Activated B cell treated with CpG ODN at 0.5 μM for 24 hours (primary cell): ENCODE measurements at regions not wholly inside any gene's neighbourhood (a gene's known extent, or its start where the extent isn't known, plus 50 kb on each side); places are given as distances from the start of the nearest gene placed in this dataset.

Experiments used
- ATAC-seq: fragments of 200-7000 bp; cut with Tn5 transposase; one replicate; pipeline ENCODE4 v1.10.0; 2021; ENCODE audit warnings: low read depth, mild to moderate bottlenecking, moderate library complexity
- CTCF ChIA-PET: fragments of 350-600 bp; sonication (Branson Sonifier 250); formaldehyde crosslinking; loops from one replicate; lab custom pipeline; 2021; ENCODE audit warnings: antibody characterized with exemption; lab: Charles Lee
- POLR2A ChIA-PET: fragments of 350-600 bp; sonication (Branson Sonifier 250); formaldehyde crosslinking; loops from one replicate; lab custom pipeline; 2021; ENCODE audit warnings: antibody characterized with exemption; lab: Charles Lee
- DNase-seq: peaks from one replicate; pipeline ENCODE4 v3.0.0; 2022
- H3K27ac Mint-ChIP-seq: one replicate; pipeline ENCODE4 v1.8.0; 2020; ENCODE audit warnings: mixed read lengths
- H3K27me3 Mint-ChIP-seq: one replicate; pipeline ENCODE4 v1.8.0; 2021; ENCODE audit warnings: mixed read lengths
- H3K36me3 Mint-ChIP-seq: one replicate; pipeline ENCODE4 v1.8.0; 2021; ENCODE audit warnings: low read depth, mixed read lengths
- H3K4me1 Mint-ChIP-seq: one replicate; pipeline ENCODE4 v1.8.0; 2021; ENCODE audit warnings: mixed read lengths
- H3K4me3 Mint-ChIP-seq: one replicate; pipeline ENCODE4 v1.8.0; 2020; ENCODE audit warnings: mild to moderate bottlenecking, mixed read lengths
- H3K9me3 Mint-ChIP-seq: one replicate; pipeline ENCODE4 v1.8.0; 2020; ENCODE audit warnings: mixed read lengths
- intact Hi-C: fragments of 100-400 bp; cut with micrococcal nuclease; formaldehyde crosslinking; loops from one replicate; pipeline ENCODE4 v1.15.1; 2024
- TF ChIP-seq, protein P1 (sequence below): fragments of 200-600 bp; IDR thresholded peaks from one replicate; pipeline ENCODE4 v1.8.0; 2022; ENCODE audit warnings: antibody characterized with exemption, mild to moderate bottlenecking

DNA sequence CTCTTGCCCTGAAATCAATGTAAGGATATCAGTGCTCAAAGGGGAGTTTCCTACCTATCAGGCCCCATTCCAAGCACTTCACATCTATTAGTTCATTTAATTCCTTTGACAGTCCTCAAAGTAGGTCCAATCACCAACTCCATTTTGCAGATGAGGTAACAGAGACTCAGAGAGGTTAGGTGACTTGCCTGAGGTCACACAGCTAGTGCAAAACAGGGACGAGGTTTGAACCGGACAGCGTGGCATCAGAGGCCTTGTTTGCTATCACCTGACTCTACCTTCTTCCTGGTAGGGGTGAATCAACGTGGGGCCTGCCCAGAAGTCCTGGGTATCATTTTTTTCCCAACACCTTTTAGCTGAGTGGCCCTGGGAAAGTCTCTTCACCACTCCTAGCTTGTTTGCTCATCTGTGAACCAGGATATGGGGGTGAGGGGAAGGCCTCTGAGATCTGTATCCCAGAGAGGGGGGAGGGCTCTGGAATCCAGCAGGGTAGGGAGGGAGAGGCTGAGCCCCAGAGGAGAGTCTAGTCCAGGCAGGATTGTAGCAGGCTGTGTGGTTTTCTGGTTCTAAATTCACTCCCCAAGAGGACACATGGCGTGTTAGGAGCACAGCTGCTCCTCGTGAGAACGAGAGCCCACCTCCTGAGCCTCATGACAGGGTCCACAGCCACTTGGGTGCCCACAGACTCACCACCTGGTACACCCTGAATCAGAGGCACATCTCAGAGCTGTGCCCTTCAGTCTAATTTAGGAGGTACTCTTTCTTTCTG is 174.7 kb downstream of the MN1 start:
- Mint-ChIP-seq H3K36me3 (no peaks in the 10 kb centered on the region), H3K4me3 (no peak overlapping the region), H3K4me1 (no peaks in the 10 kb centered on the region), H3K27ac (no peak overlapping the region), H3K27me3 (no peaks in the 10 kb centered on the region), H3K9me3 (peaks cover 3% of the 10 kb centered on the region)
- intact Hi-C loops = no loop called here
- ChIA-PET CTCF (no interaction called here), POLR2A (no interaction called here)
- ATAC-seq = no peak
- DNase-seq = no peak
- TF ChIP-seq, protein P1, sequence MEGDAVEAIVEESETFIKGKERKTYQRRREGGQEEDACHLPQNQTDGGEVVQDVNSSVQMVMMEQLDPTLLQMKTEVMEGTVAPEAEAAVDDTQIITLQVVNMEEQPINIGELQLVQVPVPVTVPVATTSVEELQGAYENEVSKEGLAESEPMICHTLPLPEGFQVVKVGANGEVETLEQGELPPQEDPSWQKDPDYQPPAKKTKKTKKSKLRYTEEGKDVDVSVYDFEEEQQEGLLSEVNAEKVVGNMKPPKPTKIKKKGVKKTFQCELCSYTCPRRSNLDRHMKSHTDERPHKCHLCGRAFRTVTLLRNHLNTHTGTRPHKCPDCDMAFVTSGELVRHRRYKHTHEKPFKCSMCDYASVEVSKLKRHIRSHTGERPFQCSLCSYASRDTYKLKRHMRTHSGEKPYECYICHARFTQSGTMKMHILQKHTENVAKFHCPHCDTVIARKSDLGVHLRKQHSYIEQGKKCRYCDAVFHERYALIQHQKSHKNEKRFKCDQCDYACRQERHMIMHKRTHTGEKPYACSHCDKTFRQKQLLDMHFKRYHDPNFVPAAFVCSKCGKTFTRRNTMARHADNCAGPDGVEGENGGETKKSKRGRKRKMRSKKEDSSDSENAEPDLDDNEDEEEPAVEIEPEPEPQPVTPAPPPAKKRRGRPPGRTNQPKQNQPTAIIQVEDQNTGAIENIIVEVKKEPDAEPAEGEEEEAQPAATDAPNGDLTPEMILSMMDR = no peak

DNA sequence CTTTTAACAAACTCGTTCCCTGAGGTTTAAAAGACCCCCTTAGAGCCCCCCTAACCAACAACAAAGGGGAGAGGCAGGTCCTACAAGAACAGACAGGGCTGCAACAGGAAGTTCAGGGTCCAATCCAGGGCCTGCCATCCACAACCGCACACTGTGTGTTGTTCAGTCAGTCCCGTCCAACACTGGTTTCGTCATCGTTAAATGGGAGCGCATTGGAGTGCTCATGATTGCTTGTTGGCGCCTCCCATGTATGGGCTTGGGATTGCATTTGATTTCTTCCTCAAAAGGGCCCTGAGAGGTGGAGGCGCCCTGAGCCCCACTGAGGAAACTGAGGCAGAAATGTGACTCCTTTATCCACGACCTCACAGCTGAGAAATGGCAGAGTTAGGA is 174.1 kb downstream of the MN1 start:
- H3K27ac Mint-ChIP-seq = no peak overlapping the region
- ChIA-PET POLR2A (no interaction called here), CTCF (no interaction called here)
- DNase-seq (no peak), ATAC-seq (no peak)
- H3K36me3 Mint-ChIP-seq = no peaks in the 10 kb centered on the region
- H3K9me3 Mint-ChIP-seq = peaks cover 3% of the 10 kb centered on the region
- TF ChIP-seq, protein P1 = no peak
- intact Hi-C loops = no loop called here
- no peaks in the 10 kb centered on the region for H3K27me3 Mint-ChIP-seq
- no peaks in the 10 kb centered on the region for H3K4me1 Mint-ChIP-seq
- no peak overlapping the region for H3K4me3 Mint-ChIP-seq

DNA sequence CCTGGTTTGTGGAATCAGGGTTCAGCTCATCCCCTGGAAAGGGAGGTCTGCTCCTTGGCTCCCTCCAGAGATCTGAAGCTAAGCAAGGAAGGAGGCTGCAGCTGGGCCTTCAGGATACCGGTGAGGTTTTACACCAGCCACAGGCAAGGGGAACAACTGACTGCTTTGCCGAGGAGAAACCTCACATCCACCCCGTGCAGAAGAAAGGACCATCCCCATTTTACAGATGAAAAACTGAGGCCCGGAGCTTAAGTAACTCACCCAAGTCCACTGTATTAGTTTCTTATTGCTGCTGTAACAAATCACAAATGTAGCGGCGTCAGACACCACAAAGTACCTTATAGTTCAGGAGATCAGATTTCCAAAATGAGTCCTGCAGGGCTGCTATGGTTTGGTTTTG is 173.7 kb downstream of the MN1 start:
- TF ChIP-seq, protein P1 = no peak
- Mint-ChIP-seq H3K4me1 (no peaks in the 10 kb centered on the region), H3K27ac (no peak overlapping the region), H3K9me3 (peaks cover 3% of the 10 kb centered on the region), H3K36me3 (no peaks in the 10 kb centered on the region), H3K4me3 (no peak overlapping the region), H3K27me3 (no peaks in the 10 kb centered on the region)
- ChIA-PET CTCF (no interaction called here), POLR2A (no interaction called here)
- ATAC-seq = no peak
- DNase-seq = no peak
- intact Hi-C loops = no loop called here

DNA sequence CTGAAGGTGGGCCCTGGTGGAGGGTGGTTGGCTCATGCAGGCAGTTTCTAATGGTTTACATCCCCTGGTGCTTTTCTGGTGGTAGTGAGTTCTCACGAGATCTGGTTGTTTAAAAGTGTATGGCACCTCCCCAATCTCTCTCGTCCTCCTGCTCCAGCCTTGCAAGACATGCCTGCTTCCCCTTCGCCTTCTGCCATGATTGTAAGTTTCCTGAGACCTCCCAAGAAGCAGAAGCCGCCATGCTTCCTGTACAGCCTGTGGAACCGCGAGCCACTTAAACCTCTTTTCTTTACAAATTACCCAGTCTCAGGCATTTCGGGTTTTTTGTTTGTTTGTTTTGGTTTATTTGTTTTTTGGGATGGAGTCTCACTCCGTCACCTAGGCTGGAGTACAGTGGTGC is 173.2 kb downstream of the MN1 start:
- TF ChIP-seq, protein P1 = no peak
- H3K27ac Mint-ChIP-seq = no peak overlapping the region
- H3K4me3 Mint-ChIP-seq = no peak overlapping the region
- H3K36me3 Mint-ChIP-seq = no peaks in the 10 kb centered on the region
- POLR2A ChIA-PET = no interaction called here
- ATAC-seq (no peak), DNase-seq (no peak)
- peaks cover 3% of the 10 kb centered on the region for H3K9me3 Mint-ChIP-seq
- peaks cover under 1% of the 10 kb centered on the region for H3K27me3 Mint-ChIP-seq
- intact Hi-C loops = no loop called here
- H3K4me1 Mint-ChIP-seq = no peaks in the 10 kb centered on the region
- CTCF ChIA-PET = no interaction called here

DNA sequence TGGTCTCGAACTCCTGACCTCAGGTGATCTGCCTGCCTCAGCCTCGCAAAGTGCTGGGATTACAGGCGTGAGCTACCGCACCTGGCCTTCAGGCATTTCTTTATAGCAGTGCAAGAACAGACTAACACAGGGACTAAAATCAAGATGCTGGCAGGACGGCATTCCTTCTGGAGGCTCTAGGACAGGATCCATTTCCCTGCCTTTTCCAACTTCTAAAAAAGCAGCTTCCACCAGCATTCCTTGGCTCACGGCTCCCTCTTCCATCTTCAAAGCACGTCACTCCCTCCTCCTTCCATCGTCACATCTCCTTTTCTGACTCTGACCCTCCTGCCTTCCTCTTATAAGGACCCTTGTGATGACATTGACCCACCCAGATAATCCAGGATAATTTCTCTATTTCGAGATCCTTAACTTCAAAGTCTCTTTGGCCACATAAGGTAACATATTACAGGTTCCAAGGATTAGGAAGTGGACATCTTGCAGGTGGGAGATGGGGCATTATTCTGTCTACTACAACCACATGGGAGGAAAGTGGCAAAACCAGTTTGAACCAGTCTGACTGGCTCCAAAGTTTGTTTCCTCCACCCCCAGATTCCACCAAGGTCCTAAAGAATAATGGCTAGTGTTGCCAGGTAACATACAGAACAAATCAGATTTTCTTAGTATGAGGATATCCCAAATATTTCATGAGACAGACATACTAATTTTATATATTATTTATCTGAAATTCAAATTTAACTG is 172.5 kb downstream of the MN1 start:
- Mint-ChIP-seq H3K27me3 (peaks cover 6% of the 10 kb centered on the region), H3K36me3 (no peaks in the 10 kb centered on the region), H3K27ac (no peak overlapping the region), H3K9me3 (peaks cover 3% of the 10 kb centered on the region), H3K4me1 (no peaks in the 10 kb centered on the region), H3K4me3 (no peak overlapping the region)
- CTCF ChIA-PET = no interaction called here
- DNase-seq = no peak
- TF ChIP-seq, protein P1 = no peak
- no peak for ATAC-seq
- intact Hi-C loops = no loop called here
- POLR2A ChIA-PET = no interaction called here
